DND-41 (cell line): ENCODE measurements at regions not wholly inside any gene's neighbourhood (a gene's known extent, or its start where the extent isn't known, plus 50 kb on each side); places are given as distances from the start of the nearest gene placed in this dataset.

Source experiments
- ATAC-seq: fragments of 200-7000 bp; cut with Tn5 transposase; 3 replicates; pipeline ENCODE4 v1.9.1; 2021; ENCODE audit warnings: low read depth; ENCODE audit not compliant: insufficient read depth
- DNase-seq: peaks from one replicate; pipeline ENCODE4 v3.0.0-alpha.2; 2020
- H2AFZ ChIP-seq: 2 replicates; pipeline ENCODE4 v1.6.0; 2012; ENCODE audit warnings: low read depth, low read length
- H3K27ac ChIP-seq: 2 replicates; pipeline ENCODE4 v1.5.1; 2012; ENCODE audit warnings: low read length, inconsistent platforms
- H3K27me3 ChIP-seq: fragments of 200-600 bp; sonication (generic); 2 replicates; pipeline ENCODE4 v1.6.0; 2012; ENCODE audit warnings: low read length, mild to moderate bottlenecking, inconsistent platforms; ENCODE audit not compliant: insufficient read depth, poor library complexity
- H3K36me3 ChIP-seq: 2 replicates; pipeline ENCODE4 v1.5.1; 2012; ENCODE audit warnings: low read length, inconsistent platforms; ENCODE audit not compliant: insufficient read depth
- H3K4me1 ChIP-seq: 2 replicates; pipeline ENCODE4 v1.5.1; 2012; ENCODE audit warnings: mild to moderate bottlenecking, low read length; ENCODE audit not compliant: insufficient read depth
- H3K4me2 ChIP-seq: 2 replicates; pipeline ENCODE4 v1.6.0; 2012; ENCODE audit warnings: mild to moderate bottlenecking, moderate library complexity, low read length, inconsistent platforms; ENCODE audit not compliant: insufficient read depth
- H3K4me3 ChIP-seq, 2 experiments: fragments of 200-600 bp in 1 of 2; shearing (Covaris generic) in 1 of 2; 2 replicates each; pipeline ENCODE4 v1.5.1; 2012 to 2016; ENCODE audit warnings: inconsistent platforms in 2 of 2, low read length in 2 of 2, mild to moderate bottlenecking in 2 of 2, low read depth in 1 of 2, moderate library complexity in 1 of 2
- H3K79me2 ChIP-seq: 2 replicates; pipeline ENCODE4 v1.6.0; 2012; ENCODE audit warnings: low read length, inconsistent platforms; ENCODE audit not compliant: insufficient read depth
- H3K9ac ChIP-seq: 2 replicates; pipeline ENCODE4 v1.6.0; 2012; ENCODE audit warnings: low read depth, mild to moderate bottlenecking, inconsistent platforms, low read length, moderate library complexity
- H3K9me3 ChIP-seq: 2 replicates; pipeline ENCODE4 v1.5.1; 2012; ENCODE audit warnings: low read length, moderate library complexity, mild to moderate bottlenecking, inconsistent platforms; ENCODE audit not compliant: insufficient read depth, severe bottlenecking
- H4K20me1 ChIP-seq: 2 replicates; pipeline ENCODE4 v1.6.0; 2012; ENCODE audit warnings: low read length; ENCODE audit not compliant: insufficient read depth
- CTCF ChIP-seq: IDR thresholded peaks from 2 replicates; pipeline ENCODE4 v1.5.1; 2012; ENCODE audit warnings: borderline replicate concordance, low read length, moderate library complexity, mild to moderate bottlenecking; ENCODE audit not compliant: poor library complexity, severe bottlenecking; ENCODE audit errors: extremely low read depth
- EZH2 ChIP-seq: IDR thresholded peaks from 3 replicates; pipeline ENCODE4 v1.6.1; 2012; ENCODE audit warnings: borderline replicate concordance, low read depth, mild to moderate bottlenecking, moderate library complexity, low read length, inconsistent platforms; ENCODE audit not compliant: severe bottlenecking

DNA sequence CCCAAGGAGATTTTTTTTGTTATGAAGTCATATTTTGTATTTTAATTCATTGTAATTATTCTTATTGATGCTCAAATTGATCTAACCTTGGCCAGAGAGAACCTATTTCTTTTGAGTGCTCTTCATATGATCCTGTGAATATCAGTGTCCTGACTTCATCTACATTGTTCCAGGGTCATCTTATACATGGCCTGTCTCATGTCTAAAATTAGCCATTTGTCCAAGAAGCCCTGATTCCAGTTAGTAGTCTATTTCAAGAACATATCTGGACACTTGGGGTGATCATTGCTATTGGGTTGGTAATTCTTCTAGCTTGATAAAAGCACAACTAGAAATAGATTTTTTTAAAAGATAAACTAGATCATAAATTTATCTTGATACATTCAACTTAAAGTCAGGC, 266.2 kb downstream of the SPRY1 start:
- H3K4me2 ChIP-seq: no peak overlapping the region
- H3K27me3 ChIP-seq: no peaks in the 10 kb centered on the region
- no peak overlapping the region for H3K4me3 ChIP-seq
- H3K79me2 ChIP-seq: no peaks in the 10 kb centered on the region
- no peak for DNase-seq
- no peaks in the 10 kb centered on the region for H3K4me1 ChIP-seq
- no peak for TF ChIP-seq EZH2
- TF ChIP-seq CTCF: no peak
- H3K9me3 ChIP-seq: no peaks in the 10 kb centered on the region
- ATAC-seq: no peak
- no peaks in the 10 kb centered on the region for H4K20me1 ChIP-seq
- H3K27ac ChIP-seq: no peak overlapping the region
- H3K9ac ChIP-seq: no peak overlapping the region
- H2AFZ ChIP-seq: no peak overlapping the region
- no peaks in the 10 kb centered on the region for H3K36me3 ChIP-seq

- H3K4me1 ChIP-seq: no peaks in the 10 kb centered on the region
- no peaks in the 10 kb centered on the region for H3K9me3 ChIP-seq
- no peak overlapping the region for H3K4me2 ChIP-seq
- no peak overlapping the region for H3K9ac ChIP-seq
- no peaks in the 10 kb centered on the region for H3K27me3 ChIP-seq
- no peaks in the 10 kb centered on the region for H3K79me2 ChIP-seq
- no peak overlapping the region for H2AFZ ChIP-seq
- no peak for TF ChIP-seq EZH2
- no peak for TF ChIP-seq CTCF
- ATAC-seq (no peak), DNase-seq (no peak)
- no peak overlapping the region for H3K27ac ChIP-seq
- H3K4me3 ChIP-seq: no peak overlapping the region
- H4K20me1 ChIP-seq: no peaks in the 10 kb centered on the region
- H3K36me3 ChIP-seq: no peaks in the 10 kb centered on the region
These were observed 269.9 kb downstream of the SPRY1 start for GRCh38 chr4:123666486-123666885.

DNA sequence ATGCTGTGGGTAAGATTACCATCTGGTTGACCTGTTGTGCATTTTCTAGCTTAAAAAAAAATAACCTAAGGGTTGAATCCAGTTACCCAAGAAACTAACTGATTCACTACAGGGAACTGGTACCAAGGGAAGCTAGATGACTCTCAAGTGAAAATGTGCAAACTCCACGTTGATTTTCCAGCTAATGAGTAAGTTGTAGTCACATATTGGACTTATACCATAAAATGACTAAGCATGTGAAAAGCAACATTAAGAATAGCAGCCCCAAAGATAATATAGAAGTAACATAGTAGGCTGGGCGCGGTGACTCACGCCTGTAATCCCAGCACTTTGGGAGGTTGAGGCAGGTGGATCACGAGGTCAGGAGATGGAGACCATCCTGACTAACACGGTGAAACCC, 270.9 kb downstream of the SPRY1 start:
- ATAC-seq (no peak), DNase-seq (no peak)
- TF ChIP-seq CTCF (no peak), EZH2 (no peak)
- H4K20me1 ChIP-seq: no peaks in the 10 kb centered on the region
- H3K9me3 ChIP-seq: no peaks in the 10 kb centered on the region
- no peak overlapping the region for H3K9ac ChIP-seq
- no peaks in the 10 kb centered on the region for H3K36me3 ChIP-seq
- H3K4me1 ChIP-seq: no peaks in the 10 kb centered on the region
- no peak overlapping the region for H2AFZ ChIP-seq
- no peaks in the 10 kb centered on the region for H3K27me3 ChIP-seq
- no peak overlapping the region for H3K4me2 ChIP-seq
- no peak overlapping the region for H3K4me3 ChIP-seq
- no peaks in the 10 kb centered on the region for H3K79me2 ChIP-seq
- H3K27ac ChIP-seq: no peak overlapping the region

- TF ChIP-seq EZH2 (no peak), CTCF (no peak)
- Histone ChIP-seq H3K27me3 (no peaks in the 10 kb centered on the region), H3K9ac (no peak overlapping the region)
These were observed 271.4 kb downstream of the SPRY1 start for GRCh38 chr4:123667991-123668390.

More at GRCh38 chr4:123667991-123668390, 271.4 kb downstream of the SPRY1 start:
- Histone ChIP-seq H3K4me3 (no peak overlapping the region), H3K9me3 (no peaks in the 10 kb centered on the region), H3K4me1 (no peaks in the 10 kb centered on the region), H2AFZ (no peak overlapping the region), H3K27ac (no peak overlapping the region), H4K20me1 (no peaks in the 10 kb centered on the region), H3K4me2 (no peak overlapping the region), H3K36me3 (no peaks in the 10 kb centered on the region), H3K79me2 (no peaks in the 10 kb centered on the region)
- ATAC-seq: no peak
- no peak for DNase-seq
